Testis (tissue), 2 donors: ENCODE measurements at regions not wholly inside any gene's neighbourhood (a gene's known extent, or its start where the extent isn't known, plus 50 kb on each side); places are given as distances from the start of the nearest gene placed in this dataset.
"Not testable (repeated sequence)": the region's sequence is repeated elsewhere in the genome, so short reads cannot be mapped to it uniquely, and the experiment has no call there.

Source experiments
- CTCF ChIP-seq, 3 experiments: fragments of 450-650 bp in 2 of 3; fragments of 200-600 bp in 1 of 3; sonication (generic) in 1 of 3; IDR thresholded peaks; one replicate each; pipeline ENCODE4 v1.5.1; 2016 to 2019; ENCODE audit warnings: antibody characterized with exemption in 3 of 3, mild to moderate bottlenecking in 2 of 3, moderate library complexity in 1 of 3
- POLR2A ChIP-seq: fragments of 450-650 bp; IDR thresholded peaks from one replicate; pipeline ENCODE4 v1.6.1; 2017; ENCODE audit warnings: antibody characterized with exemption, mild to moderate bottlenecking, moderate library complexity

GRCh38 chr17:15835481-15835880 lies 103.4 kb downstream of the TBC1D26 start:
- TF ChIP-seq CTCF (IDR thresholded peaks at IDR 0.05); POLR2A: not testable (repeated sequence)
